SK-N-SH (cell line): ENCODE measurements at regions not wholly inside any gene's neighbourhood (a gene's known extent, or its start where the extent isn't known, plus 50 kb on each side); places are given as distances from the start of the nearest gene placed in this dataset.

ENCODE experiments used
- CTCF ChIA-PET: fragments of 300-600, 350-600 bp; formaldehyde crosslinking; extraction: SDS; loops from one replicate; lab custom pipeline; 2021; lab: Yijun Ruan, JAX
- POLR2A ChIA-PET: fragments of 350-600 bp; sonication (Branson Sonifier 250); formaldehyde crosslinking; extraction: SDS; loops from one replicate; lab custom pipeline; 2020; ENCODE audit warnings: antibody characterized with exemption, inconsistent platforms; lab: Yijun Ruan, JAX
- DNase-seq: peaks from one replicate; pipeline ENCODE4 v3.0.0; 2012
- H2AFZ ChIP-seq: fragments of 200-600 bp; sonication (generic); 2 replicates; pipeline ENCODE4 v1.8.1; 2016; ENCODE audit warnings: antibody characterized with exemption, mild to moderate bottlenecking, low read depth
- H3F3A ChIP-seq: fragments of 200-600 bp; sonication (generic); replicated peaks from 2 replicates; pipeline ENCODE3; 2016; ENCODE audit warnings: antibody characterized with exemption, mild to moderate bottlenecking; ENCODE audit not compliant: insufficient read depth
- H3K27ac ChIP-seq, 2 experiments: fragments of 200-500 bp in 1 of 2; fragments of 200-600 bp in 1 of 2; sonication (Bioruptor generic) in 1 of 2; sonication (generic), shearing (Covaris generic) in 1 of 2; 2 replicates each; pipeline versions ENCODE4 v1.5.1 to v1.6.1; 2014 to 2016; ENCODE audit warnings: low read depth in 2 of 2, inconsistent platforms in 1 of 2, low read length in 1 of 2, mild to moderate bottlenecking in 1 of 2, mixed read lengths in 1 of 2
- H3K27me3 ChIP-seq: fragments of 200-600 bp; sonication (generic), shearing (Covaris generic); 2 replicates; pipeline ENCODE4 v1.6.1; 2016; ENCODE audit warnings: mixed run types; ENCODE audit not compliant: insufficient read depth
- H3K36me3 ChIP-seq, 2 experiments: fragments of 200-500 bp in 1 of 2; fragments of 200-600 bp in 1 of 2; sonication (Bioruptor generic) in 1 of 2; sonication (generic) in 1 of 2; replicated peaks in 1 of 2; 2 replicates each; pipeline versions ENCODE3 to v1.5.1; 2014 to 2016; ENCODE audit warnings: low read length in 1 of 2, mild to moderate bottlenecking in 1 of 2; ENCODE audit not compliant: insufficient read depth in 2 of 2, control insufficient read depth in 1 of 2
- H3K4me1 ChIP-seq, 2 experiments: fragments of 200-500 bp in 1 of 2; fragments of 200-600 bp in 1 of 2; sonication (Bioruptor generic) in 1 of 2; sonication (generic), shearing (Covaris generic) in 1 of 2; 2 replicates each; pipeline versions ENCODE4 v1.5.1 to v1.6.1; 2014 to 2016; ENCODE audit warnings: low read depth in 1 of 2, low read length in 1 of 2, mixed run types in 1 of 2; ENCODE audit not compliant: insufficient read depth in 2 of 2, control insufficient read depth in 1 of 2
- H3K4me2 ChIP-seq: fragments of 200-600 bp; sonication (generic), shearing (Covaris generic); 2 replicates; pipeline ENCODE4 v1.6.1; 2017; ENCODE audit warnings: mixed run types
- H3K4me3 ChIP-seq, 2 experiments: fragments of 200-500 bp in 1 of 2; fragments of 200-600 bp in 1 of 2; sonication (Bioruptor generic) in 1 of 2; sonication (generic), shearing (Covaris generic) in 1 of 2; 2 replicates each; pipeline versions ENCODE4 v1.5.1 to v1.8.1; 2014 to 2016; ENCODE audit warnings: low read depth in 2 of 2, inconsistent platforms in 1 of 2, low read length in 1 of 2, mild to moderate bottlenecking in 1 of 2, mixed read lengths in 1 of 2, moderate library complexity in 1 of 2
- H3K79me2 ChIP-seq: fragments of 200-600 bp; sonication (generic); 2 replicates; pipeline ENCODE4 v1.8.1; 2017; ENCODE audit warnings: mild to moderate bottlenecking; ENCODE audit not compliant: insufficient read depth
- H3K9ac ChIP-seq: fragments of 200-600 bp; sonication (generic); 2 replicates; pipeline ENCODE4 v1.6.1; 2017; ENCODE audit warnings: mixed run types
- H3K9me2 ChIP-seq: fragments of 200-600 bp; sonication (generic); 2 replicates; pipeline ENCODE4 v1.6.1; 2017; ENCODE audit warnings: mixed run types
- H3K9me3 ChIP-seq: fragments of 200-600 bp; sonication (generic); 2 replicates; pipeline ENCODE4 v1.6.1; 2017; ENCODE audit warnings: mixed run types, mild to moderate bottlenecking, moderate library complexity
- H4K20me1 ChIP-seq: fragments of 200-600 bp; sonication (generic); 2 replicates; pipeline ENCODE4 v1.6.1; 2017; ENCODE audit warnings: mild to moderate bottlenecking, mixed run types; ENCODE audit not compliant: insufficient read depth
- CHD2 ChIP-seq: fragments of 150-350 bp; IDR thresholded peaks from 2 replicates; pipeline ENCODE4 v1.6.1; 2018; ENCODE audit warnings: low read length; ENCODE audit not compliant: partially characterized antibody
- ELF1 ChIP-seq: IDR thresholded peaks from 2 replicates; pipeline ENCODE4 v1.4.0; 2012
- EP300 ChIP-seq, 2 experiments: IDR thresholded peaks; 2 replicates each; pipeline versions ENCODE4 v1.4.0 to v1.6.1; 2012; ENCODE audit warnings: borderline replicate concordance in 1 of 2, low read depth in 1 of 2, low read length in 1 of 2
- EZH2phosphoT487 ChIP-seq: fragments of 200-600 bp; sonication (generic); IDR thresholded peaks from 2 replicates; pipeline ENCODE4 v1.6.1; 2017; ENCODE audit warnings: low read depth, mixed run types, mild to moderate bottlenecking, antibody characterized with exemption, moderate library complexity, borderline replicate concordance
- FOSL2 ChIP-seq: IDR thresholded peaks from 2 replicates; pipeline ENCODE4 v1.4.0; 2012; ENCODE audit warnings: low read depth, mild to moderate bottlenecking, moderate library complexity, borderline replicate concordance
- FOXJ3 ChIP-seq: sonication (generic); formaldehyde crosslinking; IDR thresholded peaks from 2 replicates; pipeline ENCODE4 v1.5.1; 2020; ENCODE audit warnings: mild to moderate bottlenecking, missing genetic modification reagents
- GABPA ChIP-seq: IDR thresholded peaks from 2 replicates; pipeline ENCODE4 v1.4.0; 2012; ENCODE audit warnings: low read depth, mild to moderate bottlenecking
- GATA2 ChIP-seq: sonication (generic); formaldehyde crosslinking; IDR thresholded peaks from 2 replicates; pipeline ENCODE4 v1.5.0; 2020; ENCODE audit warnings: mild to moderate bottlenecking, missing genetic modification reagents
- MEF2A ChIP-seq: IDR thresholded peaks from 2 replicates; pipeline ENCODE4 v1.4.0; 2012; ENCODE audit warnings: low read depth, borderline replicate concordance
- NFIC ChIP-seq: IDR thresholded peaks from 2 replicates; pipeline ENCODE4 v1.4.0; 2012; ENCODE audit warnings: borderline replicate concordance
- NRF1 ChIP-seq: IDR thresholded peaks from 2 replicates; pipeline ENCODE4 v1.6.1; 2012; ENCODE audit warnings: low read depth, mild to moderate bottlenecking, low read length
- RCOR1 ChIP-seq: fragments of 150-350 bp; IDR thresholded peaks from 2 replicates; pipeline ENCODE4 v1.6.1; 2017; ENCODE audit warnings: antibody characterized with exemption, low read length
- RFX5 ChIP-seq: IDR thresholded peaks from 2 replicates; pipeline ENCODE4 v1.6.1; 2012; ENCODE audit warnings: mild to moderate bottlenecking, improper control_type of control experiment, low read length
- SIN3A ChIP-seq: IDR thresholded peaks from 2 replicates; pipeline ENCODE4 v1.6.1; 2012; ENCODE audit warnings: low read depth, mild to moderate bottlenecking, low read length, moderate library complexity, borderline replicate concordance
- TAF1 ChIP-seq: IDR thresholded peaks from 2 replicates; pipeline ENCODE4 v1.6.1; 2012; ENCODE audit warnings: low read depth, mild to moderate bottlenecking, low read length, moderate library complexity, borderline replicate concordance
- TCF12 ChIP-seq: IDR thresholded peaks from 2 replicates; pipeline ENCODE4 v1.4.0; 2012
- WGBS: methylation state at CpG from one replicate; pipeline ENCODE4 v1.1.6; 2017; ENCODE audit warnings: low lambda C conversion rate; 5-methylcytosine and 5-hydroxymethylcytosine counted together
- TF ChIP-seq, protein P1 (sequence below): IDR thresholded peaks from 2 replicates; pipeline ENCODE4 v1.4.0; 2012; ENCODE audit warnings: low read depth
- TF ChIP-seq, protein P2 (sequence below): fragments of 200-600 bp; sonication (generic); IDR thresholded peaks from 2 replicates; pipeline ENCODE4 v1.6.1; 2017; ENCODE audit warnings: antibody characterized with exemption, mild to moderate bottlenecking, moderate library complexity
- TF ChIP-seq, protein P3 (sequence below): IDR thresholded peaks from 2 replicates; pipeline ENCODE4; 2012
- TF ChIP-seq, protein P4 (sequence below): fragments of 150-350 bp; IDR thresholded peaks from 2 replicates; pipeline ENCODE4 v1.6.1; 2017; ENCODE audit warnings: antibody characterized with exemption, low read length, low read depth, borderline replicate concordance

DNA sequence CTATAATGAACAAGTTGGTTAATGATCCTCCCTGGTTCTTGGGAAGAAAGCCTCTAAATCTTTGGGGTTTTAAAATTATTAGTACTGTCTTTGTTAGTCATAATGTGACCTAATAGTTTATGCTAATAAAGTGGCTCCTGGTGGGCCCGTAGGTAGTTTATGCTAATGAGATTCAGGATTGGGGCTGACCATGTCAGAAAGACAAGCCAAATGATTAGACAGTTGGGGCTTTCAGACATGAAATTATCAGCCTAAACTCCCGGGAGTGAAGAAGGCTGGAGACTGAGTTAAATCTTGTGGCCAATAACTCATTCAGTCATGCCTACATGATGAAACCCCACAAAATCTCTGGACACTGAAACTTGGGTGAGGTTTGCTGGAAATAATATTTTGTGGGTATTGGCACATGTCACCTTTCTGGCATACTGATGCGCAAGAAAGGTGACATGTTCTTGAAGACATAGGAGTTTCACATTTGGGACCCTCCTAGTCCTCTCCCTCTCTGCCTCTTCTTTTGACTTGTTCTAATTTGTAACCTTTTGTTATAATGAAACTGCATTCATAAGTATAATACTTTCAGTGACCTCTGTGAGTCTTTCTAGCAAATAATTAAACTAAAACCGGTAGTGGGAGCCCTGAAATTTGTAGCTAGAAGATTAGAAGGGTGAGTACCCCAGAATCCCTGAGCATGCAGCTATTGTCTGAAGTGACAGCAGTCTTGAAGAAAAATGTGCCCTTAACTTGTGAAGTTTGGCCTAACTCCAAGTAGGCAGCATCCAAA, 196.8 kb upstream of the FSTL5 start:
- TF ChIP-seq, protein P1, sequence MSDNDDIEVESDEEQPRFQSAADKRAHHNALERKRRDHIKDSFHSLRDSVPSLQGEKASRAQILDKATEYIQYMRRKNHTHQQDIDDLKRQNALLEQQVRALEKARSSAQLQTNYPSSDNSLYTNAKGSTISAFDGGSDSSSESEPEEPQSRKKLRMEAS: no peak
- no peak for TF ChIP-seq TAF1
- TF ChIP-seq RFX5: no peak
- no peak for TF ChIP-seq EP300 (IDR thresholded peaks at IDR 0.05; ENCODE audit: borderline replicate concordance in 1 of 2, low read depth in 1 of 2, low read length in 1 of 2)
- no peak for TF ChIP-seq MEF2A
- no peak for TF ChIP-seq CHD2
- TF ChIP-seq, protein P2, sequence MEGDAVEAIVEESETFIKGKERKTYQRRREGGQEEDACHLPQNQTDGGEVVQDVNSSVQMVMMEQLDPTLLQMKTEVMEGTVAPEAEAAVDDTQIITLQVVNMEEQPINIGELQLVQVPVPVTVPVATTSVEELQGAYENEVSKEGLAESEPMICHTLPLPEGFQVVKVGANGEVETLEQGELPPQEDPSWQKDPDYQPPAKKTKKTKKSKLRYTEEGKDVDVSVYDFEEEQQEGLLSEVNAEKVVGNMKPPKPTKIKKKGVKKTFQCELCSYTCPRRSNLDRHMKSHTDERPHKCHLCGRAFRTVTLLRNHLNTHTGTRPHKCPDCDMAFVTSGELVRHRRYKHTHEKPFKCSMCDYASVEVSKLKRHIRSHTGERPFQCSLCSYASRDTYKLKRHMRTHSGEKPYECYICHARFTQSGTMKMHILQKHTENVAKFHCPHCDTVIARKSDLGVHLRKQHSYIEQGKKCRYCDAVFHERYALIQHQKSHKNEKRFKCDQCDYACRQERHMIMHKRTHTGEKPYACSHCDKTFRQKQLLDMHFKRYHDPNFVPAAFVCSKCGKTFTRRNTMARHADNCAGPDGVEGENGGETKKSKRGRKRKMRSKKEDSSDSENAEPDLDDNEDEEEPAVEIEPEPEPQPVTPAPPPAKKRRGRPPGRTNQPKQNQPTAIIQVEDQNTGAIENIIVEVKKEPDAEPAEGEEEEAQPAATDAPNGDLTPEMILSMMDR: no peak
- TF ChIP-seq TCF12: no peak
- TF ChIP-seq NFIC: no peak
- no peak for TF ChIP-seq SIN3A
- TF ChIP-seq, protein P3, sequence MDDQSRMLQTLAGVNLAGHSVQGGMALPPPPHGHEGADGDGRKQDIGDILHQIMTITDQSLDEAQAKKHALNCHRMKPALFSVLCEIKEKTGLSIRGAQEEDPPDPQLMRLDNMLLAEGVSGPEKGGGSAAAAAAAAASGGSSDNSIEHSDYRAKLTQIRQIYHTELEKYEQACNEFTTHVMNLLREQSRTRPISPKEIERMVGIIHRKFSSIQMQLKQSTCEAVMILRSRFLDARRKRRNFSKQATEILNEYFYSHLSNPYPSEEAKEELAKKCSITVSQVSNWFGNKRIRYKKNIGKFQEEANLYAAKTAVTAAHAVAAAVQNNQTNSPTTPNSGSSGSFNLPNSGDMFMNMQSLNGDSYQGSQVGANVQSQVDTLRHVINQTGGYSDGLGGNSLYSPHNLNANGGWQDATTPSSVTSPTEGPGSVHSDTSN: no peak
- TF ChIP-seq ELF1: no peak
- no peak for TF ChIP-seq GATA2 (CRISPR knock-in tag)
- TF ChIP-seq FOSL2: no peak
- H3K27me3 ChIP-seq: no peaks in the 10 kb centered on the region
- ChIA-PET POLR2A (no interaction called here), CTCF (no interaction called here)
- no peaks in the 10 kb centered on the region for H3K9me3 ChIP-seq
- no peak overlapping the region for H3K4me2 ChIP-seq
- no peaks in the 10 kb centered on the region for H3F3A ChIP-seq
- H4K20me1 ChIP-seq: no peaks in the 10 kb centered on the region
- no peak for DNase-seq
- H3K4me1 ChIP-seq: no peaks in the 10 kb centered on the region
- H3K9ac ChIP-seq: no peak overlapping the region
- H3K4me3 ChIP-seq: no peak overlapping the region
- H3K79me2 ChIP-seq: no peaks in the 10 kb centered on the region
- H2AFZ ChIP-seq: no peak overlapping the region
- no peaks in the 10 kb centered on the region for H3K9me2 ChIP-seq
- 39% methylated on average over 4 of the region's 4 CpGs for WGBS
- H3K36me3 ChIP-seq: no peaks in the 10 kb centered on the region
- no peak overlapping the region for H3K27ac ChIP-seq

DNA sequence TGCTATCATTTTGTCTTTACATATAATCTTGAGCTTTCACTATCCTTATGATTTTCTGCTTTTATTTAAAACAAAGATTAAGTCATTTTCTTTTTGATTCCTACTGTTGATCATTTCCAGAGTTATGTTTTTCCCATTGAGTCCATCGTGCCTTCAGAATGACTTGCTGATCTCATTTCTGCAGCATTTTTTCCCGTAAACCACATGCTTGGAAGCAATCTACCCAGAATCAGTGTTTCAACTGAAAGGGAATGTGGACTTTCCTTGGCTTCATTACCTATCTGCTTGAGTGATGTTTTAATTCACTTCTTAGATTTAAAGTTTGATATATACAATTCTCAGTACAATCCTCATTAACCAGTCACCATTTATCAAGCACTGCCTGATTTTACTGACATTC, 192.4 kb upstream of the FSTL5 start:
- Histone ChIP-seq H4K20me1 (no peaks in the 10 kb centered on the region), H3K4me1 (no peaks in the 10 kb centered on the region), H3K9me2 (no peaks in the 10 kb centered on the region), H3K4me2 (no peak overlapping the region), H3K27ac (no peak overlapping the region), H2AFZ (no peak overlapping the region), H3F3A (no peaks in the 10 kb centered on the region), H3K36me3 (no peaks in the 10 kb centered on the region), H3K9me3 (no peaks in the 10 kb centered on the region), H3K79me2 (no peaks in the 10 kb centered on the region), H3K4me3 (no peak overlapping the region), H3K27me3 (no peaks in the 10 kb centered on the region), H3K9ac (no peak overlapping the region)
- WGBS: 21% methylated on average over 2 of the region's 2 CpGs
- ChIA-PET POLR2A (no interaction called here), CTCF (no interaction called here)
- no peak for DNase-seq
- TF ChIP-seq RFX5 (no peak), NRF1 (no peak), CHD2 (no peak), GATA2 (CRISPR knock-in tag) (no peak), FOXJ3 (CRISPR knock-in tag) (no peak), RCOR1 (no peak), GABPA (no peak), EZH2phosphoT487 (no peak), MEF2A (no peak), NFIC (no peak)
- TF ChIP-seq, protein P4, sequence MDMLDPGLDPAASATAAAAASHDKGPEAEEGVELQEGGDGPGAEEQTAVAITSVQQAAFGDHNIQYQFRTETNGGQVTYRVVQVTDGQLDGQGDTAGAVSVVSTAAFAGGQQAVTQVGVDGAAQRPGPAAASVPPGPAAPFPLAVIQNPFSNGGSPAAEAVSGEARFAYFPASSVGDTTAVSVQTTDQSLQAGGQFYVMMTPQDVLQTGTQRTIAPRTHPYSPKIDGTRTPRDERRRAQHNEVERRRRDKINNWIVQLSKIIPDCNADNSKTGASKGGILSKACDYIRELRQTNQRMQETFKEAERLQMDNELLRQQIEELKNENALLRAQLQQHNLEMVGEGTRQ: no peak
